ENCODE measurements at regions not wholly inside any gene's neighbourhood (a gene's known extent, or its start where the extent isn't known, plus 50 kb on each side); places are given as distances from the start of the nearest gene placed in this dataset.
"Not testable (repeated sequence)": the region's sequence is repeated elsewhere in the genome, so short reads cannot be mapped to it uniquely, and the experiment has no call there.

GRCh38 chr11:92461447-92461846 is 236.8 kb downstream of the FAT3 start:
- no peaks in the 10 kb centered on the region for H3K9me3 ChIP-seq
- TF ChIP-seq POLR2A (IDR thresholded peaks at IDR 0.05): no peak
- TF ChIP-seq POLR2AphosphoS5 (IDR thresholded peaks at IDR 0.05): no peak
- no peak for TF ChIP-seq EP300 (IDR thresholded peaks at IDR 0.05; ENCODE audit: low read depth)
- no peak for TF ChIP-seq CTCF (IDR thresholded peaks at IDR 0.05)
- in situ Hi-C loops (cut with MboI; ENCODE audit: low pct_ligation_motif_present in 1 of 4, low pct_unique_long_range_greater_than_20kb in 1 of 4, low sequenced_read_pairs in 3 of 4) (no loop called here), intact Hi-C loops (cut with DNase I; ENCODE audit: low total_unique reads) (no loop called here)
- no peaks in the 10 kb centered on the region for H3K27me3 ChIP-seq
- no peaks in the 10 kb centered on the region for H3K36me3 ChIP-seq
- no peak overlapping the region for H3K4me3 ChIP-seq
- H3K27ac ChIP-seq: no peak overlapping the region
- H3K4me1 ChIP-seq: no peaks in the 10 kb centered on the region
- DNase-seq: no peak
- WGBS, 2 donors (ENCODE audit: low coverage in 1 of 2): 81 to 89% methylated on average over 3 of the region's 3 CpGs

GRCh38 chr11:92462821-92463220 is 238.2 kb downstream of the FAT3 start:
- H3K27me3 ChIP-seq: no peaks in the 10 kb centered on the region
- no peak for TF ChIP-seq EP300 (IDR thresholded peaks at IDR 0.05; ENCODE audit: low read depth)
- intact Hi-C loops (cut with DNase I; ENCODE audit: low total_unique reads): loop anchor here (2.0 kb wide), 1 partner anchor 42 kb away; no protein-coding TSS in a partner anchor
- no peak for DNase-seq
- 35 to 43% methylated on average over 1 of the region's 1 CpG for WGBS, 2 donors (ENCODE audit: low coverage in 1 of 2)
- no peaks in the 10 kb centered on the region for H3K9me3 ChIP-seq
- H3K27ac ChIP-seq: no peak overlapping the region
- no peaks in the 10 kb centered on the region for H3K36me3 ChIP-seq
- in situ Hi-C loops (cut with MboI; ENCODE audit: low pct_ligation_motif_present in 1 of 4, low pct_unique_long_range_greater_than_20kb in 1 of 4, low sequenced_read_pairs in 3 of 4): no loop called here
- H3K4me1 ChIP-seq: no peaks in the 10 kb centered on the region
- H3K4me3 ChIP-seq: no peak overlapping the region

- no peak overlapping the region for H3K4me3 ChIP-seq
- H3K36me3 ChIP-seq: no peaks in the 10 kb centered on the region
- H3K9me3 ChIP-seq: no peaks in the 10 kb centered on the region
- H3K4me1 ChIP-seq: no peaks in the 10 kb centered on the region
- H3K27me3 ChIP-seq: no peaks in the 10 kb centered on the region
- intact Hi-C loops (cut with DNase I; ENCODE audit: low total_unique reads) (no loop called here), in situ Hi-C loops (cut with MboI; ENCODE audit: low pct_ligation_motif_present in 1 of 4, low pct_unique_long_range_greater_than_20kb in 1 of 4, low sequenced_read_pairs in 3 of 4) (no loop called here)
- H3K27ac ChIP-seq: no peak overlapping the region
- WGBS, 2 donors (ENCODE audit: low coverage in 1 of 2): 56 to 80% methylated on average over 3 to 6 of the region's 6 CpGs
- no peak for TF ChIP-seq POLR2A (IDR thresholded peaks at IDR 0.05)
- no peak for TF ChIP-seq EP300 (IDR thresholded peaks at IDR 0.05; ENCODE audit: low read depth)
- TF ChIP-seq POLR2AphosphoS5 (IDR thresholded peaks at IDR 0.05): no peak
- TF ChIP-seq CTCF (IDR thresholded peaks at IDR 0.05): no peak
- DNase-seq: no peak
Observed at GRCh38 chr11:92464822-92465221, 240.2 kb downstream of the FAT3 start.

GRCh38 chr11:92465410-92465809 is 240.8 kb downstream of the FAT3 start:
- WGBS, 2 donors (ENCODE audit: low coverage in 1 of 2): 67 to 78% methylated on average over 1 to 3 of the region's 3 CpGs
- H3K36me3 ChIP-seq; intact Hi-C loops (cut with DNase I; ENCODE audit: low total_unique reads); H3K27me3 ChIP-seq; in situ Hi-C loops (cut with MboI; ENCODE audit: low pct_ligation_motif_present in 1 of 4, low pct_unique_long_range_greater_than_20kb in 1 of 4, low sequenced_read_pairs in 3 of 4); H3K4me3 ChIP-seq; H3K27ac ChIP-seq; H3K9me3 ChIP-seq; DNase-seq; H3K4me1 ChIP-seq: not testable (repeated sequence)

GRCh38 chr11:92473736-92474135 is 249.1 kb downstream of the FAT3 start:
- H3K4me1 ChIP-seq: no peaks in the 10 kb centered on the region
- no peak overlapping the region for H3K4me3 ChIP-seq
- H3K36me3 ChIP-seq: no peaks in the 10 kb centered on the region
- TF ChIP-seq EP300 (IDR thresholded peaks at IDR 0.05; ENCODE audit: low read depth) (no peak), CTCF (IDR thresholded peaks at IDR 0.05) (no peak), POLR2A (IDR thresholded peaks at IDR 0.05) (no peak), POLR2AphosphoS5 (IDR thresholded peaks at IDR 0.05) (no peak)
- no peak for DNase-seq
- no peaks in the 10 kb centered on the region for H3K27me3 ChIP-seq
- no peaks in the 10 kb centered on the region for H3K9me3 ChIP-seq
- WGBS, 2 donors (ENCODE audit: low coverage in 1 of 2): 84 to 90% methylated on average over 2 to 3 of the region's 3 CpGs
- no peak overlapping the region for H3K27ac ChIP-seq
- in situ Hi-C loops (cut with MboI; ENCODE audit: low pct_ligation_motif_present in 1 of 4, low pct_unique_long_range_greater_than_20kb in 1 of 4, low sequenced_read_pairs in 3 of 4): no loop called here
- intact Hi-C loops (cut with DNase I; ENCODE audit: low total_unique reads): no loop called here

Data from transverse colon (tissue), 4 donors.